Cardiac muscle cell (in vitro differentiated cells and primary cell): ENCODE measurements at regions not wholly inside any gene's neighbourhood (a gene's known extent, or its start where the extent isn't known, plus 50 kb on each side); places are given as distances from the start of the nearest gene placed in this dataset.

Source experiments
- DNase-seq, 2 donors: peaks; one replicate each; pipeline versions ENCODE4 v3.0.0 to v3.0.0-alpha.2; 2010 to 2017; ENCODE audit warnings: low read depth in 1 of 2, low spot score in 1 of 2
- H3K27ac ChIP-seq: fragments of 200-600 bp; sonication (generic); 2 replicates; pipeline ENCODE4 v1.5.1; 2016
- H3K27me3 ChIP-seq: fragments of 200-600 bp; sonication (generic); 2 replicates; pipeline ENCODE4 v1.6.0; 2016; ENCODE audit warnings: control low read depth
- H3K36me3 ChIP-seq: fragments of 200-600 bp; sonication (generic); 2 replicates; pipeline ENCODE4 v1.5.1; 2016; ENCODE audit warnings: control low read depth
- H3K4me1 ChIP-seq: fragments of 200-600 bp; sonication (generic); 2 replicates; pipeline ENCODE4 v1.8.1; 2017; ENCODE audit warnings: low read depth, mild to moderate bottlenecking, mixed run types
- H3K4me3 ChIP-seq: fragments of 200-600 bp; sonication (generic); 2 replicates; pipeline ENCODE4 v1.5.1; 2016; ENCODE audit warnings: mild to moderate bottlenecking
- H3K9me3 ChIP-seq: fragments of 200-600 bp; sonication (generic); 2 replicates; pipeline ENCODE4 v1.5.1; 2017; ENCODE audit warnings: low read depth, mild to moderate bottlenecking, control low read depth
- CTCF ChIP-seq: IDR thresholded peaks from 2 replicates; pipeline ENCODE4 v1.5.1; 2012; ENCODE audit warnings: low read depth, mild to moderate bottlenecking, low read length

- Histone ChIP-seq H3K27me3 (no peaks in the 10 kb centered on the region), H3K36me3 (no peaks in the 10 kb centered on the region), H3K4me1 (no peaks in the 10 kb centered on the region), H3K9me3 (no peaks in the 10 kb centered on the region), H3K27ac (no peak overlapping the region), H3K4me3 (no peak overlapping the region)
- TF ChIP-seq CTCF = no peak
- DNase-seq = no peak
Measured at GRCh38 chr1:188761226-188761625, 1716.4 kb downstream of the BRINP3 start.

- TF ChIP-seq CTCF = no peak
- H3K9me3 ChIP-seq = no peaks in the 10 kb centered on the region
- no peaks in the 10 kb centered on the region for H3K27me3 ChIP-seq
- H3K27ac ChIP-seq = no peak overlapping the region
- no peaks in the 10 kb centered on the region for H3K36me3 ChIP-seq
- H3K4me1 ChIP-seq = no peaks in the 10 kb centered on the region
- no peak for DNase-seq
- H3K4me3 ChIP-seq = no peak overlapping the region
Measured at GRCh38 chr1:188762166-188762743, 1715.4 kb downstream of the BRINP3 start.

GRCh38 chr1:188763541-188763940, 1714.1 kb downstream of the BRINP3 start:
- Histone ChIP-seq H3K4me1 (no peaks in the 10 kb centered on the region), H3K9me3 (no peaks in the 10 kb centered on the region), H3K36me3 (no peaks in the 10 kb centered on the region), H3K27me3 (no peaks in the 10 kb centered on the region), H3K27ac (no peak overlapping the region), H3K4me3 (no peak overlapping the region)
- no peak for TF ChIP-seq CTCF
- DNase-seq = no peak

DNA sequence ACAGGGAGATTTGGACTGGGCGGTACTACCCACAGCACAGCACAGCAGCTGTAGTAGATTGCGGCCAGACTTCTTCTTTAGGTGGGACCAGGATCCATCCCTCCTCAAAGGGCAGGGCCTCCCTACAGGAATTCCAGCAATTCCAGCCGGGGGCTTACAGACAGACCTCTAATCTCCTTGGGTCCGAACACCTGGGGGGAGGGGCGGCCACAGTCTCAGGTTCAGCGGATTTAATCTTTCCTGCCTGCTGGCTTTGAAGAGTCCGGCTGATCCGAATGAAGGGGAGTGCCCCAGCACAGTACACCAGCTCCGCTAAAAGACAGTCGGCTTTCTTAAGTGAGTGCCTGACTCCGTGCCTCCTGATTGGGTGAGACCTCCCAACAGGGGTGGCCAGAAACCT, 1708.5 kb downstream of the BRINP3 start:
- DNase-seq = no peak
- H3K27ac ChIP-seq = no peak overlapping the region
- H3K36me3 ChIP-seq = no peaks in the 10 kb centered on the region
- no peak for TF ChIP-seq CTCF
- no peaks in the 10 kb centered on the region for H3K27me3 ChIP-seq
- H3K9me3 ChIP-seq = no peaks in the 10 kb centered on the region
- no peak overlapping the region for H3K4me3 ChIP-seq
- no peaks in the 10 kb centered on the region for H3K4me1 ChIP-seq

GRCh38 chr1:188769936-188770335, 1707.7 kb downstream of the BRINP3 start:
- H3K27me3 ChIP-seq = no peaks in the 10 kb centered on the region
- no peak for DNase-seq
- no peak overlapping the region for H3K4me3 ChIP-seq
- H3K36me3 ChIP-seq = no peaks in the 10 kb centered on the region
- no peaks in the 10 kb centered on the region for H3K4me1 ChIP-seq
- H3K9me3 ChIP-seq = no peaks in the 10 kb centered on the region
- no peak for TF ChIP-seq CTCF
- no peak overlapping the region for H3K27ac ChIP-seq

- no peaks in the 10 kb centered on the region for H3K4me1 ChIP-seq
- no peak overlapping the region for H3K4me3 ChIP-seq
- no peaks in the 10 kb centered on the region for H3K36me3 ChIP-seq
- no peaks in the 10 kb centered on the region for H3K27me3 ChIP-seq
- H3K27ac ChIP-seq = no peak overlapping the region
- H3K9me3 ChIP-seq = no peaks in the 10 kb centered on the region
- no peak for DNase-seq
- no peak for TF ChIP-seq CTCF
Measured at GRCh38 chr1:188778578-188778977, 1699.1 kb downstream of the BRINP3 start.
